Endothelial cell of umbilical vein (primary cell): ENCODE measurements at regions not wholly inside any gene's neighbourhood (a gene's known extent, or its start where the extent isn't known, plus 50 kb on each side); places are given as distances from the start of the nearest gene placed in this dataset.
A peak's percentile ranks its signal among the peaks of the same experiment; 100 is the strongest.

Source experiments
- BruUV-seq: library from RNA; stranded (reverse); fragments of 400-500 nt; replicated peaks from 2 replicates; lab custom pipeline; 2021; lab: Mats Ljungman, UMichigan
- CTCF ChIA-PET: fragments of 300-600, 350-600 bp; sonication (Branson Sonifier 250); formaldehyde crosslinking; loops from one replicate; lab custom pipeline; 2021; ENCODE audit warnings: antibody characterized with exemption, inconsistent platforms; lab: Charles Lee
- POLR2A ChIA-PET: fragments of 300-600, 350-600 bp; sonication (Branson Sonifier 250); formaldehyde crosslinking; loops from one replicate; lab custom pipeline; 2021; ENCODE audit warnings: antibody characterized with exemption, inconsistent platforms; lab: Charles Lee
- DNase-seq: peaks from one replicate; pipeline ENCODE4 v3.0.0-alpha.2; 2011; ENCODE audit warnings: low read depth, low spot score
- FAIRE-seq: peaks from 2 replicates; lab custom pipeline; 2011; peaks lifted over from hg19 to GRCh38; lab: Jason Lieb, UNC
- H2AFZ ChIP-seq: 2 replicates; pipeline ENCODE4 v1.6.0; 2012; ENCODE audit warnings: low read depth, low read length, control low read depth, inconsistent platforms
- H3K27ac ChIP-seq: 2 replicates; pipeline ENCODE4 v1.5.1; 2011; ENCODE audit warnings: low read depth, mild to moderate bottlenecking, control low read depth, low read length, moderate library complexity; ENCODE audit not compliant: insufficient read depth
- H3K27me3 ChIP-seq, 2 experiments: 2 replicates each; pipeline versions ENCODE4 v1.6.0 to v1.6.1; 2011; ENCODE audit warnings: low read length in 2 of 2, mixed read lengths in 1 of 2; ENCODE audit not compliant: control insufficient read depth in 2 of 2, insufficient read depth in 2 of 2
- H3K36me3 ChIP-seq, 2 experiments: 2 replicates in 1 of 2; 3 replicates in 1 of 2; pipeline ENCODE4 v1.5.1; 2011; ENCODE audit warnings: low read length in 2 of 2, mild to moderate bottlenecking in 1 of 2, moderate library complexity in 1 of 2; ENCODE audit not compliant: control insufficient read depth in 2 of 2, insufficient read depth in 2 of 2; ENCODE audit errors: extremely low read depth in 1 of 2
- H3K4me1 ChIP-seq: 3 replicates; pipeline ENCODE4 v1.5.1; 2011; ENCODE audit warnings: mild to moderate bottlenecking, low read length; ENCODE audit not compliant: control insufficient read depth, insufficient read depth; ENCODE audit errors: extremely low read depth
- H3K4me2 ChIP-seq: 2 replicates; pipeline ENCODE4 v1.6.1; 2011; ENCODE audit warnings: low read length, control low read depth, mixed read lengths; ENCODE audit not compliant: insufficient read depth
- H3K4me3 ChIP-seq, 3 experiments: fragments of 200-600 bp in 1 of 3; sonication (generic), shearing (Covaris generic) in 1 of 3; replicated peaks in 1 of 3; 2 replicates each; pipeline ENCODE4 v1.5.1; 2011 to 2016; ENCODE audit warnings: control low read depth in 3 of 3, low read length in 3 of 3, mild to moderate bottlenecking in 2 of 3, inconsistent platforms in 1 of 3, low read depth in 1 of 3, moderate library complexity in 1 of 3; ENCODE audit not compliant: insufficient read depth in 1 of 3
- H3K79me2 ChIP-seq: 2 replicates; pipeline ENCODE4 v1.6.0; 2012; ENCODE audit warnings: low read length, inconsistent platforms; ENCODE audit not compliant: control insufficient read depth, insufficient read depth
- H3K9ac ChIP-seq: replicated peaks from 2 replicates; pipeline ENCODE3; 2011; ENCODE audit warnings: low read length, control low read depth; ENCODE audit not compliant: insufficient read depth; ENCODE audit errors: extremely low read depth
- H3K9me1 ChIP-seq: replicated peaks from 3 replicates; pipeline ENCODE4 v1.6.0; 2011; ENCODE audit warnings: mild to moderate bottlenecking, low read length; ENCODE audit not compliant: control insufficient read depth, insufficient read depth; ENCODE audit errors: extremely low read depth
- H3K9me3 ChIP-seq: replicated peaks from 2 replicates; pipeline ENCODE4 v1.5.1; 2012; ENCODE audit warnings: low read length, inconsistent platforms; ENCODE audit not compliant: control insufficient read depth, insufficient read depth
- H4K20me1 ChIP-seq: replicated peaks from 2 replicates; pipeline ENCODE3; 2011; ENCODE audit warnings: mild to moderate bottlenecking, low read length; ENCODE audit not compliant: control insufficient read depth, insufficient read depth; ENCODE audit errors: extremely low read depth
- FOS ChIP-seq: IDR thresholded peaks from 2 replicates; pipeline ENCODE4 v1.6.1; 2011; ENCODE audit warnings: mild to moderate bottlenecking, low read length, moderate library complexity, borderline replicate concordance; ENCODE audit not compliant: insufficient read depth
- JUN ChIP-seq: IDR thresholded peaks from 2 replicates; pipeline ENCODE4 v1.6.1; 2011; ENCODE audit warnings: borderline replicate concordance, low read depth; ENCODE audit not compliant: insufficient read length, insufficient read depth
- POLR2A ChIP-seq: IDR thresholded peaks from 2 replicates; pipeline ENCODE4 v1.6.1; 2012; ENCODE audit warnings: low read depth, mild to moderate bottlenecking, control low read depth, low read length
- dilution Hi-C: fragments of 300-500 bp; cut with MboI; formaldehyde crosslinking; loops from one replicate; pipeline ENCODE4 v1.15.0; 2019; ENCODE audit warnings: low sequenced_read_pairs; ENCODE audit not compliant: extremely low pct_ligation_motif_present
- intact Hi-C: fragments of 100-400 bp; cut with micrococcal nuclease; formaldehyde crosslinking; loops from one replicate; pipeline ENCODE4 v1.10.0; 2022
- TF ChIP-seq, protein P1 (sequence below): IDR thresholded peaks from 2 replicates; pipeline ENCODE4 v1.6.1; 2011; ENCODE audit not compliant: insufficient read depth, insufficient read length
- TF ChIP-seq, protein P2 (sequence below), 2 donors: IDR thresholded peaks; 1 replicate in 1 of 2; 2 replicates in 1 of 2; pipeline ENCODE4 v1.5.1; 2011; ENCODE audit warnings: low read length in 2 of 2, mild to moderate bottlenecking in 2 of 2, moderate library complexity in 2 of 2, control low read depth in 1 of 2, inconsistent platforms in 1 of 2, low read depth in 1 of 2; ENCODE audit not compliant: insufficient read depth in 1 of 2; ENCODE audit errors: extremely low read depth in 1 of 2

DNA sequence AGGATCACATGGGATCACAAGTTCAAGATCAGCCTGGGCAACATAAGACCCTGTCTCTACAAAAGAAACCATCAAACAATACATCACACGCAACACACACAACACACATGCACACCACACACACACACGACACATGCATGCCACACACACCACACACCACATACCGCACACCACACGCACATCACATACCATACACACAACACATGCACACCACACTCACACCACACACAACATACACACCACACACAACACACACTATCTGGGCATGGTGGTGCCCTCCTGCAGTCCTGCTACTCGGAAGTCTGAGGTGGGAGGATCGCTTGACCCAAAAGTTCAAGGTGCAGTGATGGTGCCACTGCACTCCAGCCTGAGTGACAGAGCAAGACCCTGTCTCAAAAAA, 198.3 kb downstream of the USP12 start:
- POLR2A ChIA-PET: no interaction called here
- DNase-seq (no peak), FAIRE-seq (no peak)
- Histone ChIP-seq H3K9me3 (no peaks in the 10 kb centered on the region), H3K4me1 (no peaks in the 10 kb centered on the region), H3K9me1 (no peaks in the 10 kb centered on the region), H3K4me2 (no peak overlapping the region), H3K36me3 (no peaks in the 10 kb centered on the region), H3K27ac (no peak overlapping the region), H3K4me3 (no peak overlapping the region), H3K9ac (no peak overlapping the region), H2AFZ (no peak overlapping the region), H3K79me2 (no peaks in the 10 kb centered on the region), H3K27me3 (no peaks in the 10 kb centered on the region), H4K20me1 (no peaks in the 10 kb centered on the region)
- dilution Hi-C loops (no loop called here), intact Hi-C loops (no loop called here)
- CTCF ChIA-PET: no interaction called here
- TF ChIP-seq, protein P1, sequence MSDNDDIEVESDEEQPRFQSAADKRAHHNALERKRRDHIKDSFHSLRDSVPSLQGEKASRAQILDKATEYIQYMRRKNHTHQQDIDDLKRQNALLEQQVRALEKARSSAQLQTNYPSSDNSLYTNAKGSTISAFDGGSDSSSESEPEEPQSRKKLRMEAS: no peak
- TF ChIP-seq, protein P2, sequence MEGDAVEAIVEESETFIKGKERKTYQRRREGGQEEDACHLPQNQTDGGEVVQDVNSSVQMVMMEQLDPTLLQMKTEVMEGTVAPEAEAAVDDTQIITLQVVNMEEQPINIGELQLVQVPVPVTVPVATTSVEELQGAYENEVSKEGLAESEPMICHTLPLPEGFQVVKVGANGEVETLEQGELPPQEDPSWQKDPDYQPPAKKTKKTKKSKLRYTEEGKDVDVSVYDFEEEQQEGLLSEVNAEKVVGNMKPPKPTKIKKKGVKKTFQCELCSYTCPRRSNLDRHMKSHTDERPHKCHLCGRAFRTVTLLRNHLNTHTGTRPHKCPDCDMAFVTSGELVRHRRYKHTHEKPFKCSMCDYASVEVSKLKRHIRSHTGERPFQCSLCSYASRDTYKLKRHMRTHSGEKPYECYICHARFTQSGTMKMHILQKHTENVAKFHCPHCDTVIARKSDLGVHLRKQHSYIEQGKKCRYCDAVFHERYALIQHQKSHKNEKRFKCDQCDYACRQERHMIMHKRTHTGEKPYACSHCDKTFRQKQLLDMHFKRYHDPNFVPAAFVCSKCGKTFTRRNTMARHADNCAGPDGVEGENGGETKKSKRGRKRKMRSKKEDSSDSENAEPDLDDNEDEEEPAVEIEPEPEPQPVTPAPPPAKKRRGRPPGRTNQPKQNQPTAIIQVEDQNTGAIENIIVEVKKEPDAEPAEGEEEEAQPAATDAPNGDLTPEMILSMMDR (IDR thresholded peaks at IDR 0.05; ENCODE audit: extremely low read depth in 1 of 2, insufficient read depth in 1 of 2, low read depth in 1 of 2, low read length in 2 of 2): no peak
- TF ChIP-seq FOS (no peak), POLR2A (no peak)
- BruUV-seq: no TSS peak

DNA sequence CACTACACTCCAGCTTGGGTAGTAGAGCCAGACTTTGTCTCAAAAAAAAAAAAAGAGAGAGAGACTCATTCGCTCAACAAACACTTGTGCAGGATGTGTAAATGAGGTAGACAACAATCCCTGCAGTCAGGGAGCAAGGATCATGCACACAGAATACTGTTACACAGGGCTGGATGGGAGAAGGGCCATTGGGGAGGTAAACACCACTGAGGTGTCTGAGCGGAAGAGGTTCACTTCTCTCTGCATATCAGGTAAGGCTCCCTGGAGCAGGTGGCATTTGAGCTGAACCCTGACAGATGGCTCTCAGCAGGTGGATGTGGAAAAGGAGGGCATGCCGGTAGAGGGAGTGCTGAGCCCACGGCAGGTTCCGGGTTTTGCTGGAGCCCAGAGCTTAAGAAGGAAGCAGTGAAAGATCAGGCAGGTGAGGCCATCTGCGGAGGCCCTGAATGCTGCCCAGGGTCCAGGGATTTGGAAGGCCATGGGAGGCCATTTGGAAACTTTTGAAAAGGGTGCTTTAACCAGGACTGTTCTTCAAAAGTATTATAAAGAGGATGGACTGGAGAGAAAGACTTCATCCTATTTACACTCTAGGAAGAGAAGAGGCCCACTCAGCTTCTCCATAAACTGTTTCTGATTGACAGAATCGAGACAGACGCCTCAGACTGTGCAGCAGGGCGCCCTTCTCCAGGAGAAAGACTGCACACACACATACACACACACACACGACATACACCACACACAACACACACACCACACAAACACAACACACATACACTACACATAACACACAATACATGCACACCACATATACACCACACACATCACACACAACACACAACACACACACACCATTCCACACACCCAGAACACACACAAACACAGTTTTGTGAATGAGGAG, 199.4 kb downstream of the USP12 start:
- no TSS peak for BruUV-seq
- DNase-seq (no peak), FAIRE-seq (no peak)
- no peaks in the 10 kb centered on the region for H3K79me2 ChIP-seq
- no peak overlapping the region for H3K27ac ChIP-seq
- no peak overlapping the region for H2AFZ ChIP-seq
- H3K9ac ChIP-seq: no peak overlapping the region
- POLR2A ChIA-PET: no interaction called here
- no peak overlapping the region for H3K4me3 ChIP-seq
- H4K20me1 ChIP-seq: no peaks in the 10 kb centered on the region
- H3K4me1 ChIP-seq: no peaks in the 10 kb centered on the region
- CTCF ChIA-PET: interaction anchor here (1.0 to 1.3 kb wide), 6 partner anchors 13 to 390 kb away, joined by 3 to 6 read pairs (median 4); no protein-coding TSS in a partner anchor
- TF ChIP-seq, protein P2 (IDR thresholded peaks at IDR 0.05; ENCODE audit: extremely low read depth in 1 of 2, insufficient read depth in 1 of 2, low read depth in 1 of 2, low read length in 2 of 2): peak in 1 of 2 donors; percentile 19
- TF ChIP-seq JUN: no peak
- dilution Hi-C loops: no loop called here
- H3K36me3 ChIP-seq: no peaks in the 10 kb centered on the region
- H3K9me1 ChIP-seq: no peaks in the 10 kb centered on the region
- H3K4me2 ChIP-seq: no peak overlapping the region
- no peaks in the 10 kb centered on the region for H3K27me3 ChIP-seq
- intact Hi-C loops: no loop called here
- no peaks in the 10 kb centered on the region for H3K9me3 ChIP-seq
